SK-N-SH (cell line): ENCODE measurements at regions not wholly inside any gene's neighbourhood (a gene's known extent, or its start where the extent isn't known, plus 50 kb on each side); places are given as distances from the start of the nearest gene placed in this dataset.

Source experiments
- CTCF ChIA-PET: fragments of 300-600, 350-600 bp; formaldehyde crosslinking; extraction: SDS; loops from one replicate; lab custom pipeline; 2021; lab: Yijun Ruan, JAX
- POLR2A ChIA-PET: fragments of 350-600 bp; sonication (Branson Sonifier 250); formaldehyde crosslinking; extraction: SDS; loops from one replicate; lab custom pipeline; 2020; ENCODE audit warnings: antibody characterized with exemption, inconsistent platforms; lab: Yijun Ruan, JAX
- DNase-seq: peaks from one replicate; pipeline ENCODE4 v3.0.0; 2012
- H2AFZ ChIP-seq: fragments of 200-600 bp; sonication (generic); 2 replicates; pipeline ENCODE4 v1.8.1; 2016; ENCODE audit warnings: antibody characterized with exemption, mild to moderate bottlenecking, low read depth
- H3F3A ChIP-seq: fragments of 200-600 bp; sonication (generic); replicated peaks from 2 replicates; pipeline ENCODE3; 2016; ENCODE audit warnings: antibody characterized with exemption, mild to moderate bottlenecking; ENCODE audit not compliant: insufficient read depth
- H3K27ac ChIP-seq, 2 experiments: fragments of 200-500 bp in 1 of 2; fragments of 200-600 bp in 1 of 2; sonication (Bioruptor generic) in 1 of 2; sonication (generic), shearing (Covaris generic) in 1 of 2; 2 replicates each; pipeline versions ENCODE4 v1.5.1 to v1.6.1; 2014 to 2016; ENCODE audit warnings: low read depth in 2 of 2, inconsistent platforms in 1 of 2, low read length in 1 of 2, mild to moderate bottlenecking in 1 of 2, mixed read lengths in 1 of 2
- H3K27me3 ChIP-seq: fragments of 200-600 bp; sonication (generic), shearing (Covaris generic); 2 replicates; pipeline ENCODE4 v1.6.1; 2016; ENCODE audit warnings: mixed run types; ENCODE audit not compliant: insufficient read depth
- H3K36me3 ChIP-seq, 2 experiments: fragments of 200-500 bp in 1 of 2; fragments of 200-600 bp in 1 of 2; sonication (Bioruptor generic) in 1 of 2; sonication (generic) in 1 of 2; replicated peaks in 1 of 2; 2 replicates each; pipeline versions ENCODE3 to v1.5.1; 2014 to 2016; ENCODE audit warnings: low read length in 1 of 2, mild to moderate bottlenecking in 1 of 2; ENCODE audit not compliant: insufficient read depth in 2 of 2, control insufficient read depth in 1 of 2
- H3K4me1 ChIP-seq, 2 experiments: fragments of 200-500 bp in 1 of 2; fragments of 200-600 bp in 1 of 2; sonication (Bioruptor generic) in 1 of 2; sonication (generic), shearing (Covaris generic) in 1 of 2; 2 replicates each; pipeline versions ENCODE4 v1.5.1 to v1.6.1; 2014 to 2016; ENCODE audit warnings: low read depth in 1 of 2, low read length in 1 of 2, mixed run types in 1 of 2; ENCODE audit not compliant: insufficient read depth in 2 of 2, control insufficient read depth in 1 of 2
- H3K4me2 ChIP-seq: fragments of 200-600 bp; sonication (generic), shearing (Covaris generic); 2 replicates; pipeline ENCODE4 v1.6.1; 2017; ENCODE audit warnings: mixed run types
- H3K4me3 ChIP-seq, 2 experiments: fragments of 200-500 bp in 1 of 2; fragments of 200-600 bp in 1 of 2; sonication (Bioruptor generic) in 1 of 2; sonication (generic), shearing (Covaris generic) in 1 of 2; 2 replicates each; pipeline versions ENCODE4 v1.5.1 to v1.8.1; 2014 to 2016; ENCODE audit warnings: low read depth in 2 of 2, inconsistent platforms in 1 of 2, low read length in 1 of 2, mild to moderate bottlenecking in 1 of 2, mixed read lengths in 1 of 2, moderate library complexity in 1 of 2
- H3K79me2 ChIP-seq: fragments of 200-600 bp; sonication (generic); 2 replicates; pipeline ENCODE4 v1.8.1; 2017; ENCODE audit warnings: mild to moderate bottlenecking; ENCODE audit not compliant: insufficient read depth
- H3K9ac ChIP-seq: fragments of 200-600 bp; sonication (generic); 2 replicates; pipeline ENCODE4 v1.6.1; 2017; ENCODE audit warnings: mixed run types
- H3K9me2 ChIP-seq: fragments of 200-600 bp; sonication (generic); 2 replicates; pipeline ENCODE4 v1.6.1; 2017; ENCODE audit warnings: mixed run types
- H3K9me3 ChIP-seq: fragments of 200-600 bp; sonication (generic); 2 replicates; pipeline ENCODE4 v1.6.1; 2017; ENCODE audit warnings: mixed run types, mild to moderate bottlenecking, moderate library complexity
- H4K20me1 ChIP-seq: fragments of 200-600 bp; sonication (generic); 2 replicates; pipeline ENCODE4 v1.6.1; 2017; ENCODE audit warnings: mild to moderate bottlenecking, mixed run types; ENCODE audit not compliant: insufficient read depth
- EP300 ChIP-seq, 2 experiments: IDR thresholded peaks; 2 replicates each; pipeline versions ENCODE4 v1.4.0 to v1.6.1; 2012; ENCODE audit warnings: borderline replicate concordance in 1 of 2, low read depth in 1 of 2, low read length in 1 of 2
- EZH2phosphoT487 ChIP-seq: fragments of 200-600 bp; sonication (generic); IDR thresholded peaks from 2 replicates; pipeline ENCODE4 v1.6.1; 2017; ENCODE audit warnings: low read depth, mixed run types, mild to moderate bottlenecking, antibody characterized with exemption, moderate library complexity, borderline replicate concordance
- FOXJ3 ChIP-seq: sonication (generic); formaldehyde crosslinking; IDR thresholded peaks from 2 replicates; pipeline ENCODE4 v1.5.1; 2020; ENCODE audit warnings: mild to moderate bottlenecking, missing genetic modification reagents
- FOXM1 ChIP-seq: IDR thresholded peaks from 2 replicates; pipeline ENCODE4 v1.4.0; 2012; ENCODE audit warnings: low read depth, mild to moderate bottlenecking
- JUND ChIP-seq: IDR thresholded peaks from 2 replicates; pipeline ENCODE4 v1.4.0; 2012
- MEF2A ChIP-seq: IDR thresholded peaks from 2 replicates; pipeline ENCODE4 v1.4.0; 2012; ENCODE audit warnings: low read depth, borderline replicate concordance
- POLR2AphosphoS5 ChIP-seq: IDR thresholded peaks from 2 replicates; pipeline ENCODE4 v1.6.1; 2012; ENCODE audit warnings: low read depth, low read length
- RCOR1 ChIP-seq: fragments of 150-350 bp; IDR thresholded peaks from 2 replicates; pipeline ENCODE4 v1.6.1; 2017; ENCODE audit warnings: antibody characterized with exemption, low read length
- RXRA ChIP-seq: IDR thresholded peaks from 2 replicates; pipeline ENCODE4 v1.4.0; 2012; ENCODE audit warnings: low read depth, mild to moderate bottlenecking, borderline replicate concordance
- SIN3A ChIP-seq: IDR thresholded peaks from 2 replicates; pipeline ENCODE4 v1.6.1; 2012; ENCODE audit warnings: low read depth, mild to moderate bottlenecking, low read length, moderate library complexity, borderline replicate concordance
- SMC3 ChIP-seq: IDR thresholded peaks from 2 replicates; pipeline ENCODE4 v1.6.1; 2012; ENCODE audit warnings: low read depth, low read length, improper control_type of control experiment
- WGBS: methylation state at CpG from one replicate; pipeline ENCODE4 v1.1.6; 2017; ENCODE audit warnings: low lambda C conversion rate; 5-methylcytosine and 5-hydroxymethylcytosine counted together
- TF ChIP-seq, protein P1 (sequence below): IDR thresholded peaks from 2 replicates; pipeline ENCODE4 v1.4.0; 2012; ENCODE audit warnings: low read depth, borderline replicate concordance
- TF ChIP-seq, protein P2 (sequence below): fragments of 150-350 bp; IDR thresholded peaks from 2 replicates; pipeline ENCODE4 v1.6.1; 2016; ENCODE audit warnings: mild to moderate bottlenecking, low read depth, low read length

DNA sequence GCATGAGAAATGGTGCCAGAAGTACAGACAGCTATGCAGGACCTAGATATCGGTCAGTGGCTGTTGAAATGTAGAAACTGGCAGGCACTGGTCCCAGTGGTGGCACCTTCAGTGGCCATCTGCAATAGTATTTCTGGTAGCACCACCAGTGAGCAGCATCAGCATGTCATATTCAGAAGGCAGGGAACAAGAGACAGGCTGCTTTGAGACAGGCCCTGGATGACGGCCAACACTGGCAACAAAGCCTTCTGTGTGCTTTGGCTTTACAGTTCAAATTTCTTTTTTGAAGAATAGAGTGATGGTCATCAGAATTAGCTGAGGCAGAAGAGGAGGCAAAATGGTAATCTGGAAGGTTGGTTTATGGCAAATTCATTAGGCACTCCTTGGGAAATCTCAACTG, 273.4 kb upstream of the SLC16A7 start:
- WGBS, result 5% methylated on average over 2 of the region's 2 CpGs
- H3K27me3 ChIP-seq, result peaks cover 6% of the 10 kb centered on the region; the same call in 1 of the 2 replicates

DNA sequence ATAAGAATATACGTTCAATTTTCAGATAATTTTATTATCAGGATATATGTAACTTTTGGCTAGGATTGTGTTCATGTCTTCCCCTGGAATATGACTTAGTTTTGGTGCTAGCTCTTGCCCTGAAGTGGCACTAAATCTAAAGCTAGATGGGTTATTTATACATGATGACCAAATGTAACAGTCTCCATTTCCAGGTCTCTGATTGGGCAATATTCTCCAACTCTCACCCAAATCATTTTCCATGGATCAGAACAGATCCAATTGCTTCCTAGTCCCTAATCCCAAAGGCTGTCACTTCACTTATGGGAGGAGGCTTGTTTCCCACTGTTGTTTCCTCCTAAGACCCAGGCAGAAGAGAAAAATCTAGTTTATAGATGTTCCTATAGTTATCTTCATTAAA, 274.6 kb upstream of the SLC16A7 start:
- H3K4me1 ChIP-seq, result no peaks in the 10 kb centered on the region
- H3K4me2 ChIP-seq, result no peak overlapping the region
- POLR2A ChIA-PET, result no interaction called here
- no peaks in the 10 kb centered on the region for H3K79me2 ChIP-seq
- H2AFZ ChIP-seq, result no peak overlapping the region
- no peak for TF ChIP-seq SMC3
- no peak for TF ChIP-seq RCOR1
- TF ChIP-seq JUND, result no peak
- TF ChIP-seq RXRA, result no peak
- no peak for TF ChIP-seq SIN3A
- TF ChIP-seq, protein P1, sequence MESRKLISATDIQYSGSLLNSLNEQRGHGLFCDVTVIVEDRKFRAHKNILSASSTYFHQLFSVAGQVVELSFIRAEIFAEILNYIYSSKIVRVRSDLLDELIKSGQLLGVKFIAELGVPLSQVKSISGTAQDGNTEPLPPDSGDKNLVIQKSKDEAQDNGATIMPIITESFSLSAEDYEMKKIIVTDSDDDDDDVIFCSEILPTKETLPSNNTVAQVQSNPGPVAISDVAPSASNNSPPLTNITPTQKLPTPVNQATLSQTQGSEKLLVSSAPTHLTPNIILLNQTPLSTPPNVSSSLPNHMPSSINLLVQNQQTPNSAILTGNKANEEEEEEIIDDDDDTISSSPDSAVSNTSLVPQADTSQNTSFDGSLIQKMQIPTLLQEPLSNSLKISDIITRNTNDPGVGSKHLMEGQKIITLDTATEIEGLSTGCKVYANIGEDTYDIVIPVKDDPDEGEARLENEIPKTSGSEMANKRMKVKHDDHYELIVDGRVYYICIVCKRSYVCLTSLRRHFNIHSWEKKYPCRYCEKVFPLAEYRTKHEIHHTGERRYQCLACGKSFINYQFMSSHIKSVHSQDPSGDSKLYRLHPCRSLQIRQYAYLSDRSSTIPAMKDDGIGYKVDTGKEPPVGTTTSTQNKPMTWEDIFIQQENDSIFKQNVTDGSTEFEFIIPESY, result no peak
- TF ChIP-seq FOXJ3 (CRISPR knock-in tag), result no peak
- no peak for TF ChIP-seq POLR2AphosphoS5
- no peak for TF ChIP-seq EZH2phosphoT487
- TF ChIP-seq MEF2A, result no peak
- TF ChIP-seq, all 33 proteins: peak for 0
- H4K20me1 ChIP-seq, result no peaks in the 10 kb centered on the region
- CTCF ChIA-PET, result no interaction called here
- WGBS, result 0% methylated on average over 1 of the region's 1 CpG
- H3K27me3 ChIP-seq, result peaks cover 6% of the 10 kb centered on the region; the same call in 1 of the 2 replicates
- no peaks in the 10 kb centered on the region for H3K9me3 ChIP-seq
- no peaks in the 10 kb centered on the region for H3K36me3 ChIP-seq
- DNase-seq, result no peak
- H3K9ac ChIP-seq, result no peak overlapping the region
- H3K27ac ChIP-seq, result no peak overlapping the region
- H3K4me3 ChIP-seq, result no peak overlapping the region
- H3K9me2 ChIP-seq, result no peaks in the 10 kb centered on the region
- H3F3A ChIP-seq, result no peaks in the 10 kb centered on the region

More for the DNA sequence above, 273.4 kb upstream of the SLC16A7 start:
- Histone ChIP-seq H3K4me1 (no peaks in the 10 kb centered on the region), H3K79me2 (no peaks in the 10 kb centered on the region), H3K36me3 (no peaks in the 10 kb centered on the region), H4K20me1 (no peaks in the 10 kb centered on the region), H3F3A (no peaks in the 10 kb centered on the region), H3K9me2 (no peaks in the 10 kb centered on the region), H3K4me3 (no peak overlapping the region), H3K4me2 (no peak overlapping the region), H3K9ac (no peak overlapping the region), H3K9me3 (no peaks in the 10 kb centered on the region), H2AFZ (no peak overlapping the region), H3K27ac (no peak overlapping the region)
- DNase-seq, result no peak
- TF ChIP-seq, protein P2, sequence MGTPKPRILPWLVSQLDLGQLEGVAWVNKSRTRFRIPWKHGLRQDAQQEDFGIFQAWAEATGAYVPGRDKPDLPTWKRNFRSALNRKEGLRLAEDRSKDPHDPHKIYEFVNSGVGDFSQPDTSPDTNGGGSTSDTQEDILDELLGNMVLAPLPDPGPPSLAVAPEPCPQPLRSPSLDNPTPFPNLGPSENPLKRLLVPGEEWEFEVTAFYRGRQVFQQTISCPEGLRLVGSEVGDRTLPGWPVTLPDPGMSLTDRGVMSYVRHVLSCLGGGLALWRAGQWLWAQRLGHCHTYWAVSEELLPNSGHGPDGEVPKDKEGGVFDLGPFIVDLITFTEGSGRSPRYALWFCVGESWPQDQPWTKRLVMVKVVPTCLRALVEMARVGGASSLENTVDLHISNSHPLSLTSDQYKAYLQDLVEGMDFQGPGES, result no peak
- no peak for TF ChIP-seq MEF2A
- no peak for TF ChIP-seq JUND
- no peak for TF ChIP-seq RXRA
- no peak for TF ChIP-seq POLR2AphosphoS5
- TF ChIP-seq EP300 (IDR thresholded peaks at IDR 0.05; ENCODE audit: borderline replicate concordance in 1 of 2, low read depth in 1 of 2, low read length in 1 of 2), result no peak
- no peak for TF ChIP-seq FOXM1
- ChIA-PET CTCF (no interaction called here), POLR2A (no interaction called here)
